ENCODE measurements at regions not wholly inside any gene's neighbourhood (a gene's known extent, or its start where the extent isn't known, plus 50 kb on each side); places are given as distances from the start of the nearest gene placed in this dataset.

- TF ChIP-seq ZNF274 (IDR thresholded peaks at IDR 0.05; ENCODE audit: low read depth, low read length) (no peak), YY1 (IDR thresholded peaks at IDR 0.05; ENCODE audit: insufficient read depth, insufficient read length) (no peak)
Observed at GRCh38 chr16:54424043-54424451, 137.5 kb upstream of the IRX3 start.

Data from NT2/D1 (cell line).